OCI-LY7 (cell line): ENCODE measurements at regions not wholly inside any gene's neighbourhood (a gene's known extent, or its start where the extent isn't known, plus 50 kb on each side); places are given as distances from the start of the nearest gene placed in this dataset.

Source experiments
- BruUV-seq: library from RNA; stranded (reverse); fragments of 400-500 nt; replicated peaks from 2 replicates; lab custom pipeline; 2021; lab: Mats Ljungman, UMichigan
- CTCF ChIA-PET: fragments of 300-600 bp; sonication (Branson Sonifier 250); formaldehyde crosslinking; loops from one replicate; lab custom pipeline; 2022; ENCODE audit warnings: antibody characterized with exemption; ENCODE audit not compliant: unreplicated experiment; lab: Charles Lee
- POLR2A ChIA-PET: fragments of 300-600 bp; sonication (Branson Sonifier 250); formaldehyde crosslinking; loops from one replicate; lab custom pipeline; 2022; ENCODE audit warnings: antibody characterized with exemption; lab: Charles Lee
- DNase-seq: peaks from one replicate; pipeline ENCODE4 v3.0.0-alpha.2; 2015; ENCODE audit warnings: low spot score
- H2AFZ ChIP-seq: fragments of 200-600 bp; sonication (generic), shearing (Covaris generic); 2 replicates; pipeline ENCODE4 v1.6.1; 2014; ENCODE audit warnings: mild to moderate bottlenecking, antibody characterized with exemption, low read length, moderate library complexity
- H3K27ac ChIP-seq: fragments of 200-600 bp; sonication (generic); 2 replicates; pipeline ENCODE4 v1.5.1; 2014; ENCODE audit warnings: mixed run types, low read depth, mild to moderate bottlenecking, moderate library complexity, low read length, inconsistent platforms; ENCODE audit not compliant: poor library complexity, severe bottlenecking
- H3K36me3 ChIP-seq: fragments of 200-600 bp; sonication (generic); 2 replicates; pipeline ENCODE4 v1.6.1; 2014; ENCODE audit warnings: mild to moderate bottlenecking, antibody characterized with exemption, low read length, moderate library complexity, mixed read lengths; ENCODE audit not compliant: insufficient read depth
- H3K4me1 ChIP-seq: fragments of 200-600 bp; sonication (generic); 2 replicates; pipeline ENCODE4 v1.5.1; 2014; ENCODE audit warnings: mild to moderate bottlenecking, low read length; ENCODE audit not compliant: insufficient read depth, poor library complexity, severe bottlenecking
- H3K4me2 ChIP-seq: fragments of 200-600 bp; sonication (generic); 2 replicates; pipeline ENCODE4 v1.6.1; 2014; ENCODE audit warnings: mild to moderate bottlenecking, low read length
- H3K4me3 ChIP-seq: fragments of 200-600 bp; sonication (generic); 2 replicates; pipeline ENCODE4 v1.5.1; 2014; ENCODE audit warnings: mild to moderate bottlenecking, low read depth, low read length; ENCODE audit not compliant: poor library complexity, severe bottlenecking
- H3K79me2 ChIP-seq: fragments of 200-600 bp; sonication (generic); 2 replicates; pipeline ENCODE4 v1.6.1; 2016; ENCODE audit warnings: low read depth, mild to moderate bottlenecking, low read length, moderate library complexity, mixed read lengths; ENCODE audit not compliant: insufficient read depth
- H3K9me2 ChIP-seq: fragments of 200-600 bp; sonication (generic); 2 replicates; pipeline ENCODE4 v1.6.1; 2016; ENCODE audit warnings: mild to moderate bottlenecking, low read length, mixed read lengths; ENCODE audit not compliant: insufficient read depth
- H3K9me3 ChIP-seq: fragments of 200-600 bp; sonication (generic); 2 replicates; pipeline ENCODE4 v1.6.1; 2014; ENCODE audit warnings: mild to moderate bottlenecking, mixed run types, low read length, mixed read lengths
- H4K20me1 ChIP-seq: fragments of 200-600 bp; sonication (generic); 2 replicates; pipeline ENCODE4 v1.6.1; 2014; ENCODE audit warnings: mild to moderate bottlenecking, antibody characterized with exemption, low read length, moderate library complexity, mixed read lengths; ENCODE audit not compliant: insufficient read depth
- EZH2phosphoT487 ChIP-seq: fragments of 200-600 bp; sonication (generic); IDR thresholded peaks from 2 replicates; pipeline ENCODE4 v1.6.1; 2018; ENCODE audit warnings: low read depth, borderline replicate concordance, mild to moderate bottlenecking, mixed run types, antibody characterized with exemption, low read length, moderate library complexity, mixed read lengths
- intact Hi-C: fragments of 100-400 bp; cut with micrococcal nuclease; formaldehyde crosslinking; loops from one replicate; pipeline ENCODE4 v1.10.0; 2022; ENCODE audit not compliant: unreplicated experiment
- TF ChIP-seq, protein P1 (sequence below): fragments of 200-600 bp; sonication (generic); conservative IDR thresholded peaks from 2 replicates; pipeline ENCODE4 v1.5.1; 2014; ENCODE audit warnings: mild to moderate bottlenecking, antibody characterized with exemption, low read length, moderate library complexity, mixed read lengths

DNA sequence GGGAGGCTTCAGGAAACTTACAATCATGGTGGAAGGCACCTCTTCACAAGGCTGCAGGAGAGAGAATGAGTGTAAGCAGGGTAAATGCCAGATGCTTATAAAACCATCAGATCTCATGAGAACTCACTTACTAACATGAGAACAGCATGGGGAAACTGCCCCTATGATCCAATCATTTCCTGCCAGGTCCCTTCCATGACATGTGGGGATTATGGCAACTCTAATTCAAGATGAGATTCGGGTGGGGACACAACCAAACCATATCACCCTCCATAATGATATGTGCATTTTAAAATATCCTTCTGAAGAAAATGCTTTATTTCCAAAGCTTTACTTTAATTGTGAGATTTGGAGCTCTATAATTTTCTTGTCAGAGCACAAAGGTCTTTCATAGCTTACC lies 154.1 kb upstream of the CENPW start:
- Histone ChIP-seq H3K4me2 (no peak overlapping the region), H3K9me2 (no peaks in the 10 kb centered on the region), H3K36me3 (no peaks in the 10 kb centered on the region), H3K4me3 (no peak overlapping the region), H2AFZ (no peak overlapping the region), H3K4me1 (no peaks in the 10 kb centered on the region), H3K79me2 (no peaks in the 10 kb centered on the region), H3K9me3 (no peaks in the 10 kb centered on the region), H3K27ac (no peak overlapping the region), H4K20me1 (no peaks in the 10 kb centered on the region)
- intact Hi-C loops, result no loop called here
- BruUV-seq, result no TSS peak
- POLR2A ChIA-PET, result interaction anchor here (0.5 kb wide), 1 partner anchor 563 kb away, joined by 3 read pairs; no protein-coding TSS in a partner anchor
- DNase-seq, result no peak
- no peak for TF ChIP-seq EZH2phosphoT487
- TF ChIP-seq, protein P1, sequence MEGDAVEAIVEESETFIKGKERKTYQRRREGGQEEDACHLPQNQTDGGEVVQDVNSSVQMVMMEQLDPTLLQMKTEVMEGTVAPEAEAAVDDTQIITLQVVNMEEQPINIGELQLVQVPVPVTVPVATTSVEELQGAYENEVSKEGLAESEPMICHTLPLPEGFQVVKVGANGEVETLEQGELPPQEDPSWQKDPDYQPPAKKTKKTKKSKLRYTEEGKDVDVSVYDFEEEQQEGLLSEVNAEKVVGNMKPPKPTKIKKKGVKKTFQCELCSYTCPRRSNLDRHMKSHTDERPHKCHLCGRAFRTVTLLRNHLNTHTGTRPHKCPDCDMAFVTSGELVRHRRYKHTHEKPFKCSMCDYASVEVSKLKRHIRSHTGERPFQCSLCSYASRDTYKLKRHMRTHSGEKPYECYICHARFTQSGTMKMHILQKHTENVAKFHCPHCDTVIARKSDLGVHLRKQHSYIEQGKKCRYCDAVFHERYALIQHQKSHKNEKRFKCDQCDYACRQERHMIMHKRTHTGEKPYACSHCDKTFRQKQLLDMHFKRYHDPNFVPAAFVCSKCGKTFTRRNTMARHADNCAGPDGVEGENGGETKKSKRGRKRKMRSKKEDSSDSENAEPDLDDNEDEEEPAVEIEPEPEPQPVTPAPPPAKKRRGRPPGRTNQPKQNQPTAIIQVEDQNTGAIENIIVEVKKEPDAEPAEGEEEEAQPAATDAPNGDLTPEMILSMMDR, result no peak
- CTCF ChIA-PET, result no interaction called here

DNA sequence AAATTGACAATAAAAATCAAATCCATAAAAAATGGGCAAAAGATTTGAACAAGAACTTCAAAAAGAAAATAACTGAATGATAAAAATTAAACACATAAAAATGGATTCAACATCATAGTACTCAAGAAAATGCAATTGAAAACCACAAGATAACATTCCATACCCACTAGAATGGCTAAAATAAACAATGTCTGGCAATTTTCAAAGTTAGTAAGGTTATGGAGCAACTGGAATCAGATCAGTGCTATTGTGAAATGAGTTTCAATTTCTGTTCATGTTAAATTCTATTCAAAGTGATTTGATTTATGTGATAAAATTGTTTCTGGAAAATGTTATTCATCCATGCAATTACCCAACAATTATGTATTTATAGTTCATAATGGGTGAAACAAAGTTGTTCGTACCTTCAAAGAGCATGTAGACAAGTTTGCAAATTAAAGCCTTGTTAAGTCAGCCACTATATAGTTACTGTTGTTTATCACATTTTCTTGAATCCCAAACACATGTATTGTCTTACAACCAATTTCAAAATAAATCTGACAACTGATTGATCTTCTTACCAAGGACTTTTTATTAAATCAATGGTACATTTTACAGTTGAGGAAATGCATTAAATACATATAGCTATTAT lies 151.5 kb upstream of the CENPW start:
- H4K20me1 ChIP-seq, result no peaks in the 10 kb centered on the region
- no peaks in the 10 kb centered on the region for H3K4me1 ChIP-seq
- ChIA-PET POLR2A (interaction anchor here (0.7 kb wide), 1 partner anchor 20 kb away, joined by 3 read pairs; no protein-coding TSS in a partner anchor), CTCF (no interaction called here)
- intact Hi-C loops, result no loop called here
- DNase-seq, result no peak
- H3K36me3 ChIP-seq, result no peaks in the 10 kb centered on the region
- no peak overlapping the region for H3K4me2 ChIP-seq
- no peak overlapping the region for H2AFZ ChIP-seq
- no TSS peak for BruUV-seq
- no peaks in the 10 kb centered on the region for H3K9me2 ChIP-seq
- H3K9me3 ChIP-seq, result no peaks in the 10 kb centered on the region
- H3K4me3 ChIP-seq, result no peak overlapping the region
- H3K27ac ChIP-seq, result no peak overlapping the region
- TF ChIP-seq, protein P1, result no peak
- TF ChIP-seq EZH2phosphoT487, result no peak
- H3K79me2 ChIP-seq, result no peaks in the 10 kb centered on the region

DNA sequence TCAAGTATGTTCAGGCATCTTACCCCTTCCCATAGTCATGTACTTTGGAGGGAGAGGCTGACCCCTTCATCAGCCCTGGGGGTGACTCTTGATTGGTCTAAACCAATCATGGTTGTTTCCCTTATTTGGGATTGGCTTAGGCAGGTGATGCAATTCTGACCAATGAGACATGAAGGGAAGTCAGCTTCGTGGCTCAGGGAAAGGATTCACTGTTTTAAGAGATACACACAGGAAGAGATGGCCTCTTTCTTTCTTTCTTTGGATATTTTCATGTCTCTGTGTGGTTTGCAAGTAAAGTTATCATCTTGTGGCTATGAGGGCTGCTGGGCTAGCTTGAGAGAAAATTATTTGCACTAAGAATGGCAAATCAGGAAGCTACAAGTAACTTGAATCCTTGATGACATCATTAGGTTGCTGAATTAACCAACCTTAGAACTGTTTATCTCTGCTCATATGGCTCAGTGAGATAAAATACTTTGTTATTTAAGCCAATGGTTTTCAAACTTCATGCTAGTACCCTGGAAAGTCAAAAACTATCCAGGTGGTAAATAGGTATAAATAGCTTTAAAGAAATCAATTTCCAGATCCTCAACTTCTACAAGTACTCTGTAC lies 144.2 kb upstream of the CENPW start:
- Histone ChIP-seq H2AFZ (no peak overlapping the region; the same call in 1 of the 2 replicates), H3K79me2 (no peaks in the 10 kb centered on the region), H3K36me3 (no peaks in the 10 kb centered on the region), H3K27ac (no peak overlapping the region), H3K4me1 (no peaks in the 10 kb centered on the region), H3K4me2 (no peak overlapping the region), H3K9me3 (no peaks in the 10 kb centered on the region), H3K9me2 (no peaks in the 10 kb centered on the region), H4K20me1 (no peaks in the 10 kb centered on the region), H3K4me3 (no peak overlapping the region)
- TF ChIP-seq EZH2phosphoT487, result no peak
- TF ChIP-seq, protein P1, result no peak
- intact Hi-C loops, result no loop called here
- no peak for DNase-seq
- ChIA-PET POLR2A (no interaction called here), CTCF (no interaction called here)
- no TSS peak for BruUV-seq
